ENCODE measurements at regions not wholly inside any gene's neighbourhood (a gene's known extent, or its start where the extent isn't known, plus 50 kb on each side); places are given as distances from the start of the nearest gene placed in this dataset.

DNA sequence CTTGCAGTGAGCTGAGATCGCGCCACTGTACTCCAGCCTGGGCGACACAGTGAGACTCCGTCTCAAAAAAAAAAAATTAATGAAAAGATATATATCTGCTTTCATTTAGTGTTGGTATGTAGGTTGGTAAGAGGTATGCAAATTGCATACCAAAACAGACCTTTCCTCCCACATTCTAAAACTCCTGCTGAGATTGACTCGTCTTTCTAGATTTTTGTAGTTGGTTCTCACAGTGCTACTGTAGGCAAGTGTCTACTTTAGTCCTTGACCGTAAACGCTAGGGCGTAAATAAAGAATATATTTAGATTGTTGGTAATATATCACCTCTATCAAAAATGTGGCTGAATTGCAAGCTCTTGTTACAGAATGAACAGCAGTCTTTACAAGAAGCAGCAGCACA, 445.9 kb downstream of the CHSY3 start:
- H3K27me3 Mint-ChIP-seq (ENCODE audit: low read depth), result no peaks in the 10 kb centered on the region
- no CpG with 5 or more reads among the region's 8 CpGs for WGBS (ENCODE audit: extremely low coverage, insufficient read length, low lambda C conversion rate)

More for the DNA sequence above, 445.9 kb downstream of the CHSY3 start:
- no peak overlapping the region for H2BK12ac ChIP-seq (ENCODE audit: insufficient read length, low read depth, low read length)
- no peaks in the 10 kb centered on the region; the same call in 1 of the 2 replicates for H3K4me1 ChIP-seq (ENCODE audit: insufficient read depth, low read length)
- no peak overlapping the region for H2BK15ac ChIP-seq (ENCODE audit: low read depth, low read length)
- TF ChIP-seq, protein P1, sequence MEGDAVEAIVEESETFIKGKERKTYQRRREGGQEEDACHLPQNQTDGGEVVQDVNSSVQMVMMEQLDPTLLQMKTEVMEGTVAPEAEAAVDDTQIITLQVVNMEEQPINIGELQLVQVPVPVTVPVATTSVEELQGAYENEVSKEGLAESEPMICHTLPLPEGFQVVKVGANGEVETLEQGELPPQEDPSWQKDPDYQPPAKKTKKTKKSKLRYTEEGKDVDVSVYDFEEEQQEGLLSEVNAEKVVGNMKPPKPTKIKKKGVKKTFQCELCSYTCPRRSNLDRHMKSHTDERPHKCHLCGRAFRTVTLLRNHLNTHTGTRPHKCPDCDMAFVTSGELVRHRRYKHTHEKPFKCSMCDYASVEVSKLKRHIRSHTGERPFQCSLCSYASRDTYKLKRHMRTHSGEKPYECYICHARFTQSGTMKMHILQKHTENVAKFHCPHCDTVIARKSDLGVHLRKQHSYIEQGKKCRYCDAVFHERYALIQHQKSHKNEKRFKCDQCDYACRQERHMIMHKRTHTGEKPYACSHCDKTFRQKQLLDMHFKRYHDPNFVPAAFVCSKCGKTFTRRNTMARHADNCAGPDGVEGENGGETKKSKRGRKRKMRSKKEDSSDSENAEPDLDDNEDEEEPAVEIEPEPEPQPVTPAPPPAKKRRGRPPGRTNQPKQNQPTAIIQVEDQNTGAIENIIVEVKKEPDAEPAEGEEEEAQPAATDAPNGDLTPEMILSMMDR (conservative IDR thresholded peaks at IDR 0.05), result no peak
- no peak overlapping the region for H3K18ac ChIP-seq (ENCODE audit: insufficient read length, low read depth, low read length)
- no peaks in the 10 kb centered on the region for H3K79me2 ChIP-seq (ENCODE audit: insufficient read depth, low read length)
- no peaks in the 10 kb centered on the region for H4K20me1 ChIP-seq (ENCODE audit: control insufficient read depth, insufficient read depth, insufficient read length)
- no peaks in the 10 kb centered on the region for H3K9me3 ChIP-seq (ENCODE audit: control insufficient read depth, low read depth, low read length)
- Mint-ChIP-seq H3K27ac (no peak overlapping the region), H3K9me3 (no peaks in the 10 kb centered on the region; a peak in 1 of 5 replicates), H3K4me3 (no peak overlapping the region), H3K36me3 (ENCODE audit: insufficient read depth in 1 of 3, low read depth in 3 of 3) (no peaks in the 10 kb centered on the region), H3K4me1 (no peaks in the 10 kb centered on the region)
- H3K27ac ChIP-seq (ENCODE audit: insufficient read length, low read depth, low read length), result no peak overlapping the region
- no peak for DNase-seq
- no peaks in the 10 kb centered on the region for H3K27me3 ChIP-seq (ENCODE audit: insufficient read depth, low read length)
- no peak overlapping the region for H2BK20ac ChIP-seq (ENCODE audit: low read depth, low read length, poor library complexity, severe bottlenecking)
- H3K4me2 ChIP-seq (ENCODE audit: insufficient read depth, insufficient read length, low read length), result no peak overlapping the region
- no peak overlapping the region for H4K5ac ChIP-seq (ENCODE audit: insufficient read length, low read depth, low read length)
- no peak overlapping the region for H3T11ph ChIP-seq (ENCODE audit: low read length)
- H2AK5ac ChIP-seq (ENCODE audit: insufficient read length, low read length), result no peak overlapping the region
- no peak overlapping the region for H3K23ac ChIP-seq (ENCODE audit: insufficient read length, low read depth, low read length)
- H3K56ac ChIP-seq (ENCODE audit: insufficient read length, low read depth, low read length), result no peak overlapping the region
- H2BK120ac ChIP-seq (ENCODE audit: low read depth, low read length, poor library complexity, severe bottlenecking), result no peak overlapping the region
- H3K79me1 ChIP-seq (ENCODE audit: insufficient read depth, low read depth, low read length, poor library complexity, severe bottlenecking), result no peaks in the 10 kb centered on the region
- H4K8ac ChIP-seq (replicated peaks; ENCODE audit: insufficient read length, low read depth, low read length), result no peak overlapping the region
- no peak overlapping the region for H3K14ac ChIP-seq (ENCODE audit: insufficient read depth, low read length)
- no peak overlapping the region for H2AFZ ChIP-seq (ENCODE audit: low read length)
- no peak overlapping the region for H3K9ac ChIP-seq (ENCODE audit: extremely low read depth, insufficient read length, low read length)
- no peak overlapping the region for H2BK5ac ChIP-seq (ENCODE audit: insufficient read length, low read length)
- H3K23me2 ChIP-seq (ENCODE audit: insufficient read length, low read depth, low read length, poor library complexity, severe bottlenecking), result no peaks in the 10 kb centered on the region
- H3K4ac ChIP-seq (ENCODE audit: low read depth, low read length), result no peak overlapping the region
- H4K91ac ChIP-seq (ENCODE audit: insufficient read length, low read depth, low read length), result no peak overlapping the region
